T-helper 2 cell treated with Interferon-gamma antibody and Interleukin-4, amounts not matched to agents 5 μg/mL and 100 μg/mL, for 36 hours (primary cell): ENCODE measurements at regions not wholly inside any gene's neighbourhood (a gene's known extent, or its start where the extent isn't known, plus 50 kb on each side); places are given as distances from the start of the nearest gene placed in this dataset.
"Not testable (repeated sequence)": the region's sequence is repeated elsewhere in the genome, so short reads cannot be mapped to it uniquely, and the experiment has no call there.

ENCODE experiments used
- DNase-seq: peaks from one replicate; pipeline ENCODE4 v3.0.0; 2021; ENCODE audit warnings: low spot score
- H3K27ac Mint-ChIP-seq: one replicate; pipeline ENCODE4 v1.8.0; 2021; ENCODE audit warnings: mild to moderate bottlenecking, mixed read lengths
- H3K27me3 Mint-ChIP-seq: one replicate; pipeline ENCODE4 v1.8.0; 2021; ENCODE audit warnings: low read depth, mixed read lengths
- H3K36me3 Mint-ChIP-seq: one replicate; pipeline ENCODE4 v1.8.0; 2021; ENCODE audit warnings: low read depth, mixed read lengths
- H3K4me1 Mint-ChIP-seq: one replicate; pipeline ENCODE4 v1.8.0; 2021; ENCODE audit warnings: low read depth, mixed read lengths
- H3K4me3 Mint-ChIP-seq: one replicate; pipeline ENCODE4 v1.8.0; 2022; ENCODE audit warnings: mild to moderate bottlenecking, moderate library complexity, mixed read lengths
- H3K9me3 Mint-ChIP-seq: one replicate; pipeline ENCODE4 v1.8.0; 2021; ENCODE audit warnings: mixed read lengths

DNA sequence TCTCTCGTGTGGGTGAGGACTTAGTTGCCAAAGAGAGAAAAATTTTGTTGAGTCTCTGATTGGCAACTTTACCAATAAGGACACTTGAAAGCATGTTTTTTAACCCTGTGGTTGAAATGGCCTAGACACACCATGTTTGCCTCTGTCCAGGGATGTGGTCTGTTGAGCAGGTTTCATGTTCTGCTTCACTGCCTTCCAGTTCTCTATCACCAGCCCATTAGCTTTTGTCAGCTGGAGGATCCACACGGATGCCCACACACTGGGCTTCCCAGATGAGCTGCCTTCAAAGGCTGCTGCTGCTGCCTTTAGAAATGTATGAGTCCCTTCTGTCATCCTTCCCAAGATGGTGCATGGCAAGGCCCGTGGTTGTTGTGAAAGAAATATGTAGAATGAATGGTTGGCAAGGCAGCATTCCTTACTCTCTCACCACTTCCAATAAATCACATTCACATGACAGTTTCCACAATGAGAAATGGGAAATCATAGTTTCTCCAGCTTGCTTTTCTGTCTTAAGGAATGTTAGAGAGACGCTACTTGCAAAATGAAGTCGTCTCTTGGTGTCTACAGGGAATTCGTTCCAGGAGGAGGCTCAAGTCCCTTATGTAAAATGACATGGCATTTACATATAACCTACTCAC is 108.2 kb upstream of the SLC35F3 start:
- peaks cover 6% of the 10 kb centered on the region for H3K27me3 Mint-ChIP-seq
- H3K4me3 Mint-ChIP-seq: no peak overlapping the region
- no peak overlapping the region for H3K27ac Mint-ChIP-seq
- H3K36me3 Mint-ChIP-seq: no peaks in the 10 kb centered on the region
- H3K9me3 Mint-ChIP-seq: no peaks in the 10 kb centered on the region
- no peaks in the 10 kb centered on the region for H3K4me1 Mint-ChIP-seq
- DNase-seq: no peak

- Mint-ChIP-seq H3K27ac (no peak overlapping the region), H3K27me3 (peaks cover 3% of the 10 kb centered on the region), H3K9me3 (peaks cover 3% of the 10 kb centered on the region), H3K36me3 (no peaks in the 10 kb centered on the region), H3K4me1 (no peaks in the 10 kb centered on the region), H3K4me3 (no peak overlapping the region)
- DNase-seq: no peak
Observed at GRCh38 chr1:233802611-233803010, 101.9 kb upstream of the SLC35F3 start.

GRCh38 chr1:233805786-233806185 is 98.7 kb upstream of the SLC35F3 start:
- H3K4me3 Mint-ChIP-seq: no peak overlapping the region
- no peak overlapping the region for H3K27ac Mint-ChIP-seq
- no peak for DNase-seq
- peaks cover 3% of the 10 kb centered on the region for H3K27me3 Mint-ChIP-seq
- H3K36me3 Mint-ChIP-seq: no peaks in the 10 kb centered on the region
- no peaks in the 10 kb centered on the region for H3K4me1 Mint-ChIP-seq
- peaks cover 3% of the 10 kb centered on the region for H3K9me3 Mint-ChIP-seq

DNA sequence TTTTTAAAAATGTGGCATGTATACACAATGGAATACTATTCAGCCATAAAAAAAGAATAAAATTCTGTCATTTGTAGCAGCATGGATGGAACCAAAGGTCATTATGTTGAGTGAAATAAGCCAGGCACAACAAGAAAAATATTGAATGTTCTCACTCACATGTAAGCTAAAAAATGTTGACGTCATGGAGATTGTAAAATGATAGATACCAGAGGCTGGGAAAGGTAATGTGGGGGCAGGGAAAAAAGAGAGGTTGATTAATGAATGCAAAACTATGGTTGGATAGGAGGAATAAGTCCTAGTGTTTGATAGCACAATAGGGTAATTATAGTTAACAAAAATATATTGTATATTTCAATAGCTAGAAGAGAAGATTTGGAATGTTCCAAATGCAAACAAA is 89.1 kb upstream of the SLC35F3 start:
- H3K36me3 Mint-ChIP-seq: no peaks in the 10 kb centered on the region
- no peaks in the 10 kb centered on the region for H3K4me1 Mint-ChIP-seq
- no peaks in the 10 kb centered on the region for H3K9me3 Mint-ChIP-seq
- no peak overlapping the region for H3K27ac Mint-ChIP-seq
- H3K27me3 Mint-ChIP-seq: no peaks in the 10 kb centered on the region
- no peak overlapping the region for H3K4me3 Mint-ChIP-seq
- no peak for DNase-seq

GRCh38 chr1:233815865-233816264 is 88.6 kb upstream of the SLC35F3 start:
- DNase-seq: no peak
- no peaks in the 10 kb centered on the region for H3K9me3 Mint-ChIP-seq
- no peak overlapping the region for H3K4me3 Mint-ChIP-seq
- no peak overlapping the region for H3K27ac Mint-ChIP-seq
- H3K27me3 Mint-ChIP-seq: no peaks in the 10 kb centered on the region
- no peaks in the 10 kb centered on the region for H3K36me3 Mint-ChIP-seq
- no peaks in the 10 kb centered on the region for H3K4me1 Mint-ChIP-seq

DNA sequence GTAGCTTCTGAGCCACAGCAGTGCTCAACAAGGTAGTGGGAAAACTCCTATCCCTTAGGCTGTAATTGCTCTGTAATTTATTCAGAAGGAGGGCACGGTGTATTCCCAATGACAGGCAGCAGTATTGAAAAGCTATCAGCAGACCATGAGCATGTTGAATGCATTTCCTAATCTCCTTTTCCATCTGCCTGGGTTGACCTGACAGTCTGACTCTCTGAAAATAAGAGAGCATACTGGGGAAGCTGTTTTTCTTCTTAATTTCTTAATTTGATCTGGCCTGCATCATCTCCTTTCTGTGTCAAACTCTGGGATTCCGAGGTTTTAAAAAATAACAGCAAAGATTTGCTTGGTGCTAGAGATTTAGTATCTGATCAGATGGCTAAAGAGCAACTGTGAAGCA is 88.1 kb upstream of the SLC35F3 start:
- no peaks in the 10 kb centered on the region for H3K27me3 Mint-ChIP-seq
- no peak for DNase-seq
- H3K9me3 Mint-ChIP-seq: no peaks in the 10 kb centered on the region
- H3K36me3 Mint-ChIP-seq: no peaks in the 10 kb centered on the region
- H3K4me1 Mint-ChIP-seq: no peaks in the 10 kb centered on the region
- H3K4me3 Mint-ChIP-seq: no peak overlapping the region
- H3K27ac Mint-ChIP-seq: no peak overlapping the region

DNA sequence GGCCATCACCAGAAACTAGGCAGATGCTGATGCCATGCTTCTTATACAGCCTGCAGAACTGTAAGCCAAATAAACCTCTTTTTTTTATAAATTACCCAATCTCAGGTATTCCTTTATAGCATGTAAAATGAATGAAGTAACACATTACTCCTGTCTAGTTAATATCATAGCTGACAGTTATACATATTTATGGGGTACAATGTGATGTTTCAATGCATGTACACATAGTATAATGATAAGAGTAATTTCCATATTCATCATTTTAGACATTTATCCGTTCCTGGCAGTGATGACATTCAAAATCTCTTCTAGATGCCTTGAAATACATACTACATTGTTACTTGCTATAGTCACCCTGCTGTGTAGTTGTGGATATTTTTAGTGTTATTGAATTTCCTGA is 85.4 kb upstream of the SLC35F3 start:
- Mint-ChIP-seq H3K27ac (no peak overlapping the region), H3K36me3 (no peaks in the 10 kb centered on the region), H3K4me3 (no peak overlapping the region), H3K9me3 (no peaks in the 10 kb centered on the region), H3K4me1 (no peaks in the 10 kb centered on the region), H3K27me3 (no peaks in the 10 kb centered on the region)
- DNase-seq: no peak

GRCh38 chr1:233824179-233824578 is 80.3 kb upstream of the SLC35F3 start:
- H3K9me3 Mint-ChIP-seq, H3K36me3 Mint-ChIP-seq, H3K4me1 Mint-ChIP-seq, H3K4me3 Mint-ChIP-seq, H3K27me3 Mint-ChIP-seq, DNase-seq, H3K27ac Mint-ChIP-seq: not testable (repeated sequence)

DNA sequence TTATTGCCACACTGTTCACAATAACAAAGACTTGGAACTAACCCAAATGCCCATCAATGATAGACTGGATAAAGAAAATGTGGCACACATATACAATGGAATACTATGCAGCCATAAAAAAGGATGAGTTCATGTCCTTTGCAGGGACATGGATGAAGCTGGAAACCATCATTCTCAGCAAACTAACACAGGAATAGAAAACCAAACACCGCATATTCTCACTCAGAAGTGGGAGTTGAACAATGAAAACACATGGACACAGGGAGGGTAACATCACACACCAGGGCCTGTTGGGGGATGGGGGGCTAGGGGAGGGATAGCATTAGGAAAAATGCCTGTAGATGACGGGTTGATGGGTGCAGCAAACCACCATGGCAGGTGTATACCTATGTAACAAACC is 76.5 kb upstream of the SLC35F3 start:
- H3K36me3 Mint-ChIP-seq, DNase-seq, H3K4me3 Mint-ChIP-seq, H3K27me3 Mint-ChIP-seq, H3K27ac Mint-ChIP-seq, H3K9me3 Mint-ChIP-seq, H3K4me1 Mint-ChIP-seq: not testable (repeated sequence)

- Mint-ChIP-seq H3K27me3 (no peaks in the 10 kb centered on the region), H3K4me1 (no peaks in the 10 kb centered on the region)
Observed at GRCh38 chr1:233828480-233828879, 76.0 kb upstream of the SLC35F3 start.

DNA sequence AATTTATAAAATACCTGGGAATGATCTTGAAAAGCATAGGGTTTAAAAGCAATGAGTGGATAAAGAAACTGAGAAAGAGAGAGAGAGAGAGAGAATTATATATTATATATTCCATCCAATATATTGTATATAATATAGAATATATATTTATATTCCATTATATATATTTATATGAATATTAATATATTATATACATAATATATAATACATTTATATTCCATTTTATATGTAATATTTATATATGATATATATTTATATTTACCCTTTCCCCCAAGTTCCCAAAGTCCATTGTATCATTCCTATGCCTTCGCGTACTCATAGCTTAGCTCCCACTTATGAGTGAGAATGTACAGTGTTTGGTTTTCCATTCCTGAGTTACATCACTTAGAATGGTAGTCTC is 69.9 kb upstream of the SLC35F3 start:
- H3K27ac Mint-ChIP-seq: no peak overlapping the region
- DNase-seq: no peak
- H3K9me3 Mint-ChIP-seq: peaks cover 3% of the 10 kb centered on the region
- H3K4me1 Mint-ChIP-seq: no peaks in the 10 kb centered on the region
- no peak overlapping the region for H3K4me3 Mint-ChIP-seq
- H3K27me3 Mint-ChIP-seq: no peaks in the 10 kb centered on the region
- no peaks in the 10 kb centered on the region for H3K36me3 Mint-ChIP-seq

More at GRCh38 chr1:233828480-233828879, 76.0 kb upstream of the SLC35F3 start:
- no peaks in the 10 kb centered on the region for H3K36me3 Mint-ChIP-seq
- H3K4me3 Mint-ChIP-seq: no peak overlapping the region
- H3K27ac Mint-ChIP-seq: no peak overlapping the region
- H3K9me3 Mint-ChIP-seq: no peaks in the 10 kb centered on the region
- DNase-seq: no peak

DNA sequence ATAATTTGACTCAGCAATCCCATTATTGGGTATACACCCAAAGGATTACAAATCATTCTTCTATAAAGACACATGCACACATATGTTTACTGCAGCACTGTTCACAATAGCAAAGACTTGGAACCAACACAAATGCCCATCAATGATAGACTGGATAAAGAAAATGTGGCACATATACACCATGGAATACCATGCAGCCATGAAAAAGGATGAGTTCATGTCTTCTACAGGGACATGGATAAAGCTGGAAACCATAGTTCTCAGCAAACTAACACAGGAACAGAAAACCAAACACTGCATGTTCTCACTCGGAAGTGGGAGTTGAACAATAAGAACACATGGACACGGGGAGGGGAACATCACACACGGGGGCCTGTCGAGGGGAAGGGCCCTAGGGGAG is 66.3 kb upstream of the SLC35F3 start:
- H3K9me3 Mint-ChIP-seq, H3K4me3 Mint-ChIP-seq, H3K27ac Mint-ChIP-seq, H3K36me3 Mint-ChIP-seq, H3K27me3 Mint-ChIP-seq, DNase-seq, H3K4me1 Mint-ChIP-seq: not testable (repeated sequence)

DNA sequence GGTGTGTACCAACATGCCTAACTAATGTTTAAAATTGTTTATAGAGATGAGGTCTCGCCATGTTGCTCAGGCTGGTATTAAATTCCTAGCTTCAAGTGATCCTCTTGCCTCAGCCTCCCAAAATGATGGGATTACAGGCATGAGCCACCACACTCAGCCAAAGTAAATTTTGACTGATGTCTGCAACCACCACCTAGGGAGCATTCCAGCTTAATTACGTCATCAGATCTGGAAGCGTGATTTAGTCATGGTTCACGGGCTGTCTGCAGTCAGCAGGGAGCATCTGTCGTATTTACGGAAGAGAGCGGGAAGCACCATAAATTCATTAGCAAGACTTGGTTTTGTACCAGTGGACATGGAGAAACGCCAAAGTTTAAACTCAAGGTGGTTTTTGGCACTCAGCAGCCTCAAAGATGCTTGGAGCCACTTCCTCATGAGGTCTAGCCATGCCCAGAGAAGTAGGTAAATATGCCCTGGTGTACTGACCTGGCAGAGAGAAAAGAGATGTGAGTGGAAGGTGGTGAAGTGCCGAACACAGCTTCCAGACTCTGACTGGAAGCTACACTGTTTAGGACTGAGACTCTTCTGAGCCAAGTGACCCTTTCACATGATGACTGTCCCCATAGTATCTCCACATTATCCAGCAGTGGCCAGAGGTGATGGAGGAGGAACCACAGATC is 60.8 kb upstream of the SLC35F3 start:
- Mint-ChIP-seq H3K36me3 (no peaks in the 10 kb centered on the region), H3K4me3 (no peak overlapping the region), H3K4me1 (no peaks in the 10 kb centered on the region), H3K27me3 (no peaks in the 10 kb centered on the region), H3K9me3 (no peaks in the 10 kb centered on the region), H3K27ac (no peak overlapping the region)
- no peak for DNase-seq

- H3K4me3 Mint-ChIP-seq: no peak overlapping the region
- no peak for DNase-seq
- H3K27ac Mint-ChIP-seq: no peak overlapping the region
- no peaks in the 10 kb centered on the region for H3K27me3 Mint-ChIP-seq
- no peaks in the 10 kb centered on the region for H3K9me3 Mint-ChIP-seq
- H3K4me1 Mint-ChIP-seq: no peaks in the 10 kb centered on the region
- no peaks in the 10 kb centered on the region for H3K36me3 Mint-ChIP-seq
Observed at GRCh38 chr1:233844275-233844674, 60.2 kb upstream of the SLC35F3 start.

DNA sequence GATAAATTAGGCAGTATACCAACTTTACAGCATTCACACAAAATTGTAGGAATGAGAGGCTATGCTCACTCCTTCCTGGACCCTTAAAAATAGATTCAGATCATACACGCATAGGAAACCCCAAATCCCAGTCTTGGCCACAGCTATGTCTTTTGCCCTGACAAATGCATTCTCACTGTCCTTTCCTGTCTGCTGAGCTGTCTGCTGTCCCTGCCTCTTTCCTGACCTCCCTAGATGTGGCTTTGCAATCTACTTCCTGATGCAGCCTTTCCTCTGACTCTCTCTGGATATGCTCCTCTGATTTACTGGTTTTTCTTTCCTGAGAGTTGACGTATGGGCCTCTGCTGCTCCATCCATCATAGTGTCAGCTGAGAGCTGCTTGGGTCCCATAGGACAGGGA is 59.8 kb upstream of the SLC35F3 start:
- no peak overlapping the region for H3K4me3 Mint-ChIP-seq

More for the DNA sequence above, 59.8 kb upstream of the SLC35F3 start:
- no peaks in the 10 kb centered on the region for H3K27me3 Mint-ChIP-seq
- no peaks in the 10 kb centered on the region for H3K4me1 Mint-ChIP-seq
- no peaks in the 10 kb centered on the region for H3K36me3 Mint-ChIP-seq
- H3K27ac Mint-ChIP-seq: no peak overlapping the region
- H3K9me3 Mint-ChIP-seq: no peaks in the 10 kb centered on the region
- DNase-seq: no peak
